Eye (tissue), 1 donor: ENCODE measurements at regions not wholly inside any gene's neighbourhood (a gene's known extent, or its start where the extent isn't known, plus 50 kb on each side); places are given as distances from the start of the nearest gene placed in this dataset.
"Not testable (repeated sequence)": the region's sequence is repeated elsewhere in the genome, so short reads cannot be mapped to it uniquely, and the experiment has no call there.

ENCODE experiments used
- DNase-seq: peaks from one replicate; pipeline ENCODE4 v3.0.0-alpha.2; 2015

DNA sequence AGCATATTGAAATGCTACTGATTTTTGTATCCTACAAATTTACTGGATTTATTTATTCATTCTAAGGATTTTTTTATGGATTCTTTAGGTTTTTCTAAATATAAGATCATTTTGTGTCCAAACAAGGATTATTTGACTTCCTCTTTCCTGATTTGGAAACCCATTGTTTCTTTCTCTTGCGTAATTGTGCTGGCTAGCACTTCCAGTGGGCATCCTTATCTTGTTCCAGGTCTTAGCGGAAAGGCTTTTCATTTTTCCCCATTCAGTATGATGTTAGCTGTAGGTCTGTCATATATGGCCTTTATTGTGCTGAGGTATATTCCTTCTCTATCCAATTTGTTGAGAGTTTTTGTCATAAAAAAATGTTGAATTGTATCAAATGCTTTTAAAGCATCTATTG is 57.2 kb upstream of the RHOJ start:
- DNase-seq: no peak

DNA sequence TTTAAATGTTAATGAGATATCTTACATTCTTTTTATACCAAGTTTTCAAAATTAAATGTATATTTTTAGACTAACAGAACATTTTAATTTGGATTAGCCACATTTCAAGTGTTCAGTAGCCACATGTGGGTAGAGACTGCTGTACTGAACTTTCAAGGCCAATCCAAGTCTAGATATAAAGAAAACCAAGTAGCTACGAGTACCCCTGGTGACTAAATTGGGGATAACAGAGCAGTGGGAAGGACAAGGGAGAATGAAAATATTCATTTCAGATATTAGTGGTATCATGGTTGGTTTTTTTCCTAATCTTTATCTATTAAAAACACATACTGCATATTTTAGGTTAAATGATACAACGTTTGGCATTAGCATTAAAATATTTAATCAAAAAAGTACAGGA is 69.4 kb upstream of the RHOJ start:
- DNase-seq: peak; percentile 21

DNA sequence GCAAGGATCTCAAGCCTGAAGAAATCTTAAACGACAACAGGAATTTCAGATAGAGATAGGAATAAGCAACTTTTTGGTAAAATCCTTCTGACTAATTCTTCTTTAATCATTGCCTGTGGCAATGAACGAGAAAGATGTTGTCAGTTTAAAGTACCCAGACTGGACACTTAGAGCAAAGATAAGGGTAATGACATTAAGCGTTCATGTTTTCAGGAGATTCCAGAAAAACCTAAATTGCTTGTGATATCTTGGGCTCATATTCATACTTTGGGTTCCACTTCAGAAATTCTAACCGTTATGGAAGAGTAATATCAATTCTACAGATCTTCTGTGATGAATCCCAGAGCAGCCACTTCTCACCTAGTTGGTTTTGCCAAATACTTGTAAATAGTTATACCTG is 73.7 kb upstream of the RHOJ start:
- DNase-seq: no peak

GRCh38 chr14:63106487-63106886 is 61.2 kb upstream of the KCNH5 start:
- DNase-seq: not testable (repeated sequence)

DNA sequence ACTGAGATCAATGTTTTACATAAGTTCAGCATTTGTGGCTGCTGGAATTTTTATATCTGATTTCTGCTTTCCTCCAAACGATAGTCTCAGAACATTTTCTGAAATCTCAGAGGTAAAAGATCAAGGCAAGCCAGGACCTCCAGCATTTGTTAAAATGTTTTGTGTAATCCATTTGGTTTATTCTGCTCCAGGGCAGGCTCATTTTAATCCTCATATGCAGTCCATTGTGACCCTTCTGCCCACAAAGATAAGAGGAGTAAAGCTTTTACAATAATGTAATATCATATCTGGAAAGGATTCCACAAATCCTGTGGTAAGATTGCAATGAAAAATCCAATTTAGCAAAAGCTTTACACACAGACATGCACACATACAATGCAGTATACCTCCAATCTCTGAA is 55.3 kb upstream of the KCNH5 start:
- no peak for DNase-seq

DNA sequence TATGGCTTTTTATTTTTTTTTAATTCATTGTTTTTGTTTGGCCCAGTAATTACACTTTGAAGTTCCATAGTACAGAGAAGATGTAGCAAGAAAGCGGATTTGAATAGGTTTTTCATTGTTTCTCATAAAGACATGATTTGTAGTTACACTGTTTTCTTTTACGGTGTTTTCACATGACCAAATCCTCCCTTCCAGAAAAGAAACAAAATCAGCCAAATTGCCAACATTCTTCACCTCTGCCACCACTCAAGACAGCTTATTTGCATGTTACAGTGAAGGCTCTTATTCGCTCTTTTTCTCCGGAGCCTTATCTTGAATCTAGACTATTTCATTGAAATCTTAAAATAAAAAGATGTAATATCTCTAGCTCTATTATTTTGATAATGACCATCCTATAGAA is 50.9 kb upstream of the KCNH5 start:
- no peak for DNase-seq
